ENCODE measurements at regions not wholly inside any gene's neighbourhood (a gene's known extent, or its start where the extent isn't known, plus 50 kb on each side); places are given as distances from the start of the nearest gene placed in this dataset.

- TF ChIP-seq CTCF (IDR thresholded peaks at IDR 0.05), result no peak
- TF ChIP-seq POLR2A (IDR thresholded peaks at IDR 0.05; ENCODE audit: low read depth), result no peak
- TF ChIP-seq POLR2AphosphoS5 (IDR thresholded peaks at IDR 0.05), result no peak
Measured at GRCh38 chr15:69908590-69909420, 188.9 kb downstream of the TLE3 start.

Data from esophagus muscularis mucosa (tissue), 3 donors.